GM12878 (cell line): ENCODE measurements at regions not wholly inside any gene's neighbourhood (a gene's known extent, or its start where the extent isn't known, plus 50 kb on each side); places are given as distances from the start of the nearest gene placed in this dataset.

ENCODE experiments used
- BMI1 ChIP-seq: fragments of 450-650 bp; IDR thresholded peaks from 2 replicates; pipeline ENCODE4 v1.6.1; 2016; ENCODE audit warnings: mild to moderate bottlenecking, moderate library complexity, borderline replicate concordance
- EP300 ChIP-seq, 2 experiments: fragments of 150-350 bp in 1 of 2; IDR thresholded peaks; 2 replicates each; pipeline ENCODE4 v1.6.1; 2011 to 2012; ENCODE audit warnings: low read depth in 2 of 2, low read length in 2 of 2, borderline replicate concordance in 1 of 2, improper control_type of control experiment in 1 of 2, inconsistent platforms in 1 of 2; ENCODE audit not compliant: control insufficient read depth in 1 of 2
- MTA2 ChIP-seq: fragments of 450-650 bp; IDR thresholded peaks from 2 replicates; pipeline ENCODE4 v1.6.1; 2016; ENCODE audit warnings: low read depth, mild to moderate bottlenecking, moderate library complexity
- NFXL1 ChIP-seq: fragments of 450-650 bp; IDR thresholded peaks from 2 replicates; pipeline ENCODE4 v1.6.1; 2017; ENCODE audit warnings: antibody characterized with exemption, mild to moderate bottlenecking, borderline replicate concordance
- PAX8 ChIP-seq: fragments of 450-650 bp; IDR thresholded peaks from 2 replicates; pipeline ENCODE4 v1.6.1; 2017; ENCODE audit warnings: mild to moderate bottlenecking, moderate library complexity
- RUNX3 ChIP-seq: IDR thresholded peaks from 2 replicates; pipeline ENCODE4 v1.6.1; 2012; ENCODE audit warnings: low read length, inconsistent platforms
- SMAD1 ChIP-seq: fragments of 450-650 bp; IDR thresholded peaks from 2 replicates; pipeline ENCODE4 v1.6.1; 2018; ENCODE audit warnings: mild to moderate bottlenecking, low read depth; ENCODE audit not compliant: partially characterized antibody
- SMARCA5 ChIP-seq: fragments of 450-650 bp; IDR thresholded peaks from 2 replicates; pipeline ENCODE4 v1.6.1; 2017; ENCODE audit warnings: mild to moderate bottlenecking
- SPI1 ChIP-seq: IDR thresholded peaks from 2 replicates; pipeline ENCODE4 v1.6.1; 2011; ENCODE audit warnings: low read depth, mild to moderate bottlenecking, low read length, moderate library complexity, borderline replicate concordance; ENCODE audit not compliant: insufficient read depth
- TBL1XR1 ChIP-seq: IDR thresholded peaks from 2 replicates; pipeline ENCODE4 v1.6.1; 2012; ENCODE audit warnings: low read depth, low read length, improper control_type of control experiment
- TF ChIP-seq, protein P1 (sequence below): IDR thresholded peaks from 2 replicates; pipeline ENCODE4 v1.6.1; 2012; ENCODE audit warnings: low read length, inconsistent platforms
- TF ChIP-seq, protein P2 (sequence below): fragments of 450-650 bp; formaldehyde crosslinking; IDR thresholded peaks from 2 replicates; pipeline ENCODE4 v1.5.0; 2022; ENCODE audit warnings: mild to moderate bottlenecking, missing genetic modification characterization

DNA sequence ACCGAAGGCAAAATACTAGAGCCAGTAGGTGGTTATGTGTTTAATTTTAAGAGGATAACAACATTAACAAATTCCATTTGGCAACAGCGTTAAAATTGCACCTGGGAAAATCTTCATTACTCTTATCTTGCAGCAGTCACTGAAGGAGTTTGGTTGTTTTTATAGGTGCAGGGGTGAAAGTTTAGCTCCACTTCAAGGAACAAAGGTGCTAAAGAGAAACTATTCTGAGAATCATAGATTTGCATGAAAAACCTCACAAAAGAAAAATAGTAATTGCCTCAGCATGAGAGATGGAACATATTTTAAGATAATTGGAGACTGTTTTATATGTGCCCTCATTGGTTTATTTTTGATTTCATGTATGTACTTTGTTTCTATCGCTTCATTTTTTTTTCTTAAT is 444.4 kb downstream of the UTRN start (continued):
- TF ChIP-seq, protein P1, sequence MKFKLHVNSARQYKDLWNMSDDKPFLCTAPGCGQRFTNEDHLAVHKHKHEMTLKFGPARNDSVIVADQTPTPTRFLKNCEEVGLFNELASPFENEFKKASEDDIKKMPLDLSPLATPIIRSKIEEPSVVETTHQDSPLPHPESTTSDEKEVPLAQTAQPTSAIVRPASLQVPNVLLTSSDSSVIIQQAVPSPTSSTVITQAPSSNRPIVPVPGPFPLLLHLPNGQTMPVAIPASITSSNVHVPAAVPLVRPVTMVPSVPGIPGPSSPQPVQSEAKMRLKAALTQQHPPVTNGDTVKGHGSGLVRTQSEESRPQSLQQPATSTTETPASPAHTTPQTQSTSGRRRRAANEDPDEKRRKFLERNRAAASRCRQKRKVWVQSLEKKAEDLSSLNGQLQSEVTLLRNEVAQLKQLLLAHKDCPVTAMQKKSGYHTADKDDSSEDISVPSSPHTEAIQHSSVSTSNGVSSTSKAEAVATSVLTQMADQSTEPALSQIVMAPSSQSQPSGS = peak; percentile 18; the same call in 1 of the 2 replicates
- TF ChIP-seq MTA2 (peak; percentile 37; the same call in 1 of the 2 replicates), RUNX3 (peak; percentile 41; the same call in 1 of the 2 replicates), NFXL1 (no peak), SMARCA5 (no peak), BMI1 (no peak), SMAD1 (no peak), PAX8 (no peak), EP300 (IDR thresholded peaks at IDR 0.05; ENCODE audit: borderline replicate concordance in 1 of 2, control insufficient read depth in 1 of 2, low read depth in 2 of 2, low read length in 2 of 2) (peak in 1 of 2 experiments; percentile 17; a peak in 1 of 4 replicates), TBL1XR1 (no peak), SPI1 (no peak)
- TF ChIP-seq, protein P2, sequence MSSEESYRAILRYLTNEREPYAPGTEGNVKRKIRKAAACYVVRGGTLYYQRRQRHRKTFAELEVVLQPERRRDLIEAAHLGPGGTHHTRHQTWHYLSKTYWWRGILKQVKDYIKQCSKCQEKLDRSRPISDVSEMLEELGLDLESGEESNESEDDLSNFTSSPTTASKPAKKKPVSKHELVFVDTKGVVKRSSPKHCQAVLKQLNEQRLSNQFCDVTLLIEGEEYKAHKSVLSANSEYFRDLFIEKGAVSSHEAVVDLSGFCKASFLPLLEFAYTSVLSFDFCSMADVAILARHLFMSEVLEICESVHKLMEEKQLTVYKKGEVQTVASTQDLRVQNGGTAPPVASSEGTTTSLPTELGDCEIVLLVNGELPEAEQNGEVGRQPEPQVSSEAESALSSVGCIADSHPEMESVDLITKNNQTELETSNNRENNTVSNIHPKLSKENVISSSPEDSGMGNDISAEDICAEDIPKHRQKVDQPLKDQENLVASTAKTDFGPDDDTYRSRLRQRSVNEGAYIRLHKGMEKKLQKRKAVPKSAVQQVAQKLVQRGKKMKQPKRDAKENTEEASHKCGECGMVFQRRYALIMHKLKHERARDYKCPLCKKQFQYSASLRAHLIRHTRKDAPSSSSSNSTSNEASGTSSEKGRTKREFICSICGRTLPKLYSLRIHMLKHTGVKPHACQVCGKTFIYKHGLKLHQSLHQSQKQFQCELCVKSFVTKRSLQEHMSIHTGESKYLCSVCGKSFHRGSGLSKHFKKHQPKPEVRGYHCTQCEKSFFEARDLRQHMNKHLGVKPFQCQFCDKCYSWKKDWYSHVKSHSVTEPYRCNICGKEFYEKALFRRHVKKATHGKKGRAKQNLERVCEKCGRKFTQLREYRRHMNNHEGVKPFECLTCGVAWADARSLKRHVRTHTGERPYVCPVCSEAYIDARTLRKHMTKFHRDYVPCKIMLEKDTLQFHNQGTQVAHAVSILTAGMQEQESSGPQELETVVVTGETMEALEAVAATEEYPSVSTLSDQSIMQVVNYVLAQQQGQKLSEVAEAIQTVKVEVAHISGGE (CRISPR knock-in tag) = no peak
